Ishikawa (cell line): ENCODE measurements at regions not wholly inside any gene's neighbourhood (a gene's known extent, or its start where the extent isn't known, plus 50 kb on each side); places are given as distances from the start of the nearest gene placed in this dataset.

ENCODE experiments used
- CEBPB ChIP-seq: IDR thresholded peaks from 2 replicates; pipeline ENCODE4 v1.6.1; 2012
- CREB1 ChIP-seq: IDR thresholded peaks from 2 replicates; pipeline ENCODE4 v1.6.1; 2012; ENCODE audit warnings: low read depth
- EGR1 ChIP-seq: IDR thresholded peaks from 2 replicates; pipeline ENCODE4 v1.6.1; 2012
- EP300 ChIP-seq: IDR thresholded peaks from 2 replicates; pipeline ENCODE4 v1.6.1; 2012; ENCODE audit warnings: borderline replicate concordance
- FOXM1 ChIP-seq: IDR thresholded peaks from 2 replicates; pipeline ENCODE4 v1.6.1; 2012; ENCODE audit warnings: low read depth, borderline replicate concordance
- MAX ChIP-seq: IDR thresholded peaks from 2 replicates; pipeline ENCODE4 v1.6.1; 2012
- NFIC ChIP-seq: IDR thresholded peaks from 2 replicates; pipeline ENCODE4 v1.6.1; 2012
- RAD21 ChIP-seq: IDR thresholded peaks from 2 replicates; pipeline ENCODE4 v1.6.1; 2012; ENCODE audit warnings: low read depth
- REST ChIP-seq: IDR thresholded peaks from 2 replicates; pipeline ENCODE4 v1.6.1; 2012; ENCODE audit warnings: low read depth, mild to moderate bottlenecking
- TAF1 ChIP-seq: IDR thresholded peaks from 2 replicates; pipeline ENCODE4 v1.6.1; 2012; ENCODE audit warnings: low read depth, mild to moderate bottlenecking
- TCF12 ChIP-seq: IDR thresholded peaks from 2 replicates; pipeline ENCODE4 v1.6.1; 2012; ENCODE audit warnings: low read depth
- TEAD4 ChIP-seq: IDR thresholded peaks from 2 replicates; pipeline ENCODE4 v1.6.1; 2012
- YY1 ChIP-seq: IDR thresholded peaks from 2 replicates; pipeline ENCODE4 v1.6.1; 2012; ENCODE audit warnings: low read depth
- ZBTB7A ChIP-seq: IDR thresholded peaks from 2 replicates; pipeline ENCODE4 v1.6.1; 2012; ENCODE audit warnings: low read depth
- TF ChIP-seq, protein P1 (sequence below): IDR thresholded peaks from 2 replicates; pipeline ENCODE4 v1.6.1; 2012

DNA sequence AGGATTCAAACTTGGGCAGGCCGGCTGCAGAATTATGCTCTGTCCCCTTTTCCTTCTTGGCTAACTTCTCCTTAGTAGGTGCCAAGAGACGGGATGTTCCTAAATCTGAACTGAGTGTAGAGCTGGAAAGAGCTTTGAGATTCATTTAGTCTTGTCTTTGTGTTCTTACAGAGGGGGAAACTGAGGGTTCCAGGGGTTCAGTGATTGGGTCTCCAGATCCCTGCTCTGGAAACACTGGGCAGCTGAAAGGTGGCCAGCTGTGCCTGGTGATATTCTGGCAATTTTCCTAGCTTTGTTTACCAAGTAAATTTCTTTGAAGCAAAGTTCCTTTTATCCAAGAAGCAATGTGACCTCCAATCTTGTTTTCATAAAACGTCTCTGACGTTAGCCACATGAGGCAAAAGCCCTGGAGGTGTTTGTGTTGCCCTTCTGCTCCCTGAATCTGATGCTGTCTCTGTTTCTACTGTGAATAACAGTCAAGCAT is 288.7 kb downstream of the ZSWIM6 start:
- TF ChIP-seq FOXM1 = no peak
- no peak for TF ChIP-seq RAD21
- no peak for TF ChIP-seq TAF1
- no peak for TF ChIP-seq REST
- no peak for TF ChIP-seq CREB1
- no peak for TF ChIP-seq EP300

DNA sequence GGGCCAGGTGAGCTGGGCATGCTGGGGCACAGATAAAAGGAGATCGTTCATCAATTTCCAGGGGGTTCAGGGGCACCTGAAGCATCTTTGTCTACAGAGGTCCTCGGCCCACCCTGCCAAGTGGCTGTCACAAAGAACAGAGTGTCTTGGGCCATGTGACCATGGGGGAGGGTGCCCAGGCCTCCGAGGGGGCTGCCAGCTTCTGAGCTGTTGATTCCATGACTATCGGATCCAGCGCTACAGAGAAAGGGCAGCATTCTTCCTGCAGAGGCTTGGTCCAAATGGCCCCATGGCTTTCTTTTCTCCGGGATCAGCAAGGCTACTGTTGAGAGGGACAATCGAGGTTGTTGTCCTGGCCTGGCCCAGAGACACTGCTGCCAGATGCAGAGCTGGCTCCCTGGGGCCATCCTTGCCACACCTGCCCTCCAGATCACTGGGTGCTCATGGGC is 289.2 kb downstream of the ZSWIM6 start:
- no peak for TF ChIP-seq TCF12
- no peak for TF ChIP-seq YY1
- TF ChIP-seq MAX = no peak
- TF ChIP-seq NFIC = no peak
- TF ChIP-seq EGR1 = no peak
- TF ChIP-seq, protein P1, sequence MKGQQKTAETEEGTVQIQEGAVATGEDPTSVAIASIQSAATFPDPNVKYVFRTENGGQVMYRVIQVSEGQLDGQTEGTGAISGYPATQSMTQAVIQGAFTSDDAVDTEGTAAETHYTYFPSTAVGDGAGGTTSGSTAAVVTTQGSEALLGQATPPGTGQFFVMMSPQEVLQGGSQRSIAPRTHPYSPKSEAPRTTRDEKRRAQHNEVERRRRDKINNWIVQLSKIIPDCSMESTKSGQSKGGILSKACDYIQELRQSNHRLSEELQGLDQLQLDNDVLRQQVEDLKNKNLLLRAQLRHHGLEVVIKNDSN = no peak
- TF ChIP-seq TEAD4 = no peak
- TF ChIP-seq EP300 = no peak
- TF ChIP-seq REST = no peak

DNA sequence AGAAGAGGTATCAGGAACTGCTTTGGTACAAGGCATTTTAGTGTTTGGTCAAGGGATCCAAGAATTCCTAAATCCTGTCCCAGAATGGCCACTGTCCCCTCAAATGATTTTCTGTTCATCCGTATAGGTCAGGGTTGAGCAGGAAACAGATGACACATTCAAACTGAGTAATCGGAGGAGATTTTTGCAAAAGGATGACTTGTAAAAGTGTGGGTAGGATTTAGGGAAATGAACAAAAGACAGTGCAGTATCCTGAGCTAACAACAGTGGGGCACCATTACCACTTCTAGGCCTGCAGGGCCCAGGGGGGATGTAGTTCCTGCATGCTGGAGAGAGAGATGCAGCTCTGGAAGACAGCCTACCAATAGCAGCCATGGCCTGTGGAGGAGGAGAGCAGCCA is 290.1 kb downstream of the ZSWIM6 start:
- TF ChIP-seq NFIC = no peak
- TF ChIP-seq TCF12 = no peak
- TF ChIP-seq EGR1 = no peak
- TF ChIP-seq REST = no peak
- no peak for TF ChIP-seq RAD21
- TF ChIP-seq ZBTB7A = no peak
- TF ChIP-seq, protein P1 = no peak
- TF ChIP-seq YY1 = no peak
- TF ChIP-seq TAF1 = no peak
- TF ChIP-seq CREB1 = no peak
- TF ChIP-seq EP300 = no peak
- TF ChIP-seq CEBPB = no peak
- TF ChIP-seq TEAD4 = no peak
- no peak for TF ChIP-seq MAX
- no peak for TF ChIP-seq FOXM1

GRCh38 chr5:61623401-61624069 is 291.5 kb downstream of the ZSWIM6 start:
- TF ChIP-seq FOXM1 (no peak), TCF12 (no peak), YY1 (no peak), NFIC (no peak), RAD21 (peak; percentile 27)

DNA sequence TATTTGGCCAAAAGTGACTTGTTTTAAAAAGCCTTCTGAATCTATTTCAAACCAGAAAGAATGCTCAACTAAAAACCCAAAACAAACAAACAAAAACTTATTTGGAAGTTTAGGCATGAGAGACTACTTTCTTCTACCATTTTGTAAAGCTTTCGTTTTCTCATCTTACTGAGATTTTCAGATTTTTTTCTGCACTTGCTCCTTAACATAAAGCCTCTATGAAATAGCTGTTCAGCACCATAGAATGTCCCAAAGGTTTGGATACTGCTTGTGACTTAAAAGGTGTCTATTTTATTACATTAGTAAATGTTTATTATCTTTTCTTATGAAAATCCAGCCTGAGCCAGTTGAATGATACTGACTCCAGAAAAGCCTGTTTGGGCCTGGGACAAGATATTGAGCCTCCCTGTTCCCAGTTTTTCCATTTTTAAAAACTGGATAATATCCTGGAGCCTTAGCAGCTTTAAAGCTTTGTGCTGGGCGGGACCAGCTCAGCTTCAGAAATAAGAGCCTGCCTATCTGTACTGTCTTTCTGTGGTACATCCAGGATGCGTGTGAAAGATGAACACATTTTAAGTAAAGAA is 292.6 kb downstream of the ZSWIM6 start:
- TF ChIP-seq CEBPB = no peak
- no peak for TF ChIP-seq CREB1
- no peak for TF ChIP-seq EGR1
- no peak for TF ChIP-seq NFIC
- no peak for TF ChIP-seq ZBTB7A
- TF ChIP-seq TEAD4 = no peak
- TF ChIP-seq, protein P1 = no peak
- no peak for TF ChIP-seq MAX
- TF ChIP-seq TCF12 = no peak
- TF ChIP-seq RAD21 = no peak
- TF ChIP-seq REST = no peak
- TF ChIP-seq FOXM1 = no peak
- TF ChIP-seq TAF1 = no peak
- TF ChIP-seq EP300 = no peak
- TF ChIP-seq YY1 = no peak
